GM21529 (cell line): ENCODE measurements at regions not wholly inside any gene's neighbourhood (a gene's known extent, or its start where the extent isn't known, plus 50 kb on each side); places are given as distances from the start of the nearest gene placed in this dataset.
"Not testable (repeated sequence)": the region's sequence is repeated elsewhere in the genome, so short reads cannot be mapped to it uniquely, and the experiment has no call there.

Experiments used
- ATAC-seq: cut with Tn5 transposase; IDR thresholded peaks from one replicate; pipeline ENCODE4 v1.9.1; 2021; ENCODE audit not compliant: unreplicated experiment

- ATAC-seq, result no peak
These were observed 53.8 kb upstream of the C2CD4B start for GRCh38 chr15:62218841-62219240.

GRCh38 chr15:62219799-62220198, 54.7 kb upstream of the C2CD4B start:
- ATAC-seq, result no peak

GRCh38 chr15:62223020-62223419, 57.9 kb upstream of the C2CD4B start:
- no peak for ATAC-seq

GRCh38 chr15:62228604-62229003, 63.5 kb upstream of the C2CD4B start:
- ATAC-seq, result no peak

GRCh38 chr15:62231856-62232255, 66.8 kb upstream of the C2CD4B start:
- no peak for ATAC-seq

GRCh38 chr15:62240121-62241096, 75.3 kb upstream of the C2CD4B start:
- no peak for ATAC-seq

GRCh38 chr15:62241135-62241770, 76.2 kb upstream of the C2CD4B start:
- ATAC-seq, result no peak

- no peak for ATAC-seq
These were observed 77.9 kb upstream of the C2CD4B start for GRCh38 chr15:62242999-62243398.

GRCh38 chr15:62244762-62245161, 79.7 kb upstream of the C2CD4B start:
- no peak for ATAC-seq

- no peak for ATAC-seq
These were observed 83.3 kb upstream of the C2CD4B start for GRCh38 chr15:62248277-62248984.

GRCh38 chr15:62249501-62249900, 84.4 kb upstream of the C2CD4B start:
- no peak for ATAC-seq

- no peak for ATAC-seq
These were observed 85.1 kb upstream of the C2CD4B start for GRCh38 chr15:62250186-62250585.

GRCh38 chr15:62250978-62251377, 85.9 kb upstream of the C2CD4B start:
- no peak for ATAC-seq

- no peak for ATAC-seq
These were observed 88.2 kb upstream of the C2CD4B start for GRCh38 chr15:62253294-62253693.

GRCh38 chr15:62254137-62254934, 89.3 kb upstream of the C2CD4B start:
- no peak for ATAC-seq

GRCh38 chr15:62256430-62256829, 91.3 kb upstream of the C2CD4B start:
- ATAC-seq, result not testable (repeated sequence)

GRCh38 chr15:62257996-62258521, 93.0 kb upstream of the C2CD4B start:
- ATAC-seq, result no peak

GRCh38 chr15:62262305-62262941, 97.3 kb upstream of the C2CD4B start:
- ATAC-seq, result no peak

GRCh38 chr15:62264196-62264595, 99.1 kb upstream of the C2CD4B start:
- no peak for ATAC-seq

GRCh38 chr15:62269504-62269903, 104.4 kb upstream of the C2CD4B start:
- ATAC-seq, result no peak
